RKO (cell line): ENCODE measurements at regions not wholly inside any gene's neighbourhood (a gene's known extent, or its start where the extent isn't known, plus 50 kb on each side); places are given as distances from the start of the nearest gene placed in this dataset.
A peak's percentile ranks its signal among the peaks of the same experiment; 100 is the strongest.

Experiments
- DNase-seq: peaks from one replicate; pipeline ENCODE4 v3.0.0-alpha.2; 2016; ENCODE audit warnings: low spot score

DNA sequence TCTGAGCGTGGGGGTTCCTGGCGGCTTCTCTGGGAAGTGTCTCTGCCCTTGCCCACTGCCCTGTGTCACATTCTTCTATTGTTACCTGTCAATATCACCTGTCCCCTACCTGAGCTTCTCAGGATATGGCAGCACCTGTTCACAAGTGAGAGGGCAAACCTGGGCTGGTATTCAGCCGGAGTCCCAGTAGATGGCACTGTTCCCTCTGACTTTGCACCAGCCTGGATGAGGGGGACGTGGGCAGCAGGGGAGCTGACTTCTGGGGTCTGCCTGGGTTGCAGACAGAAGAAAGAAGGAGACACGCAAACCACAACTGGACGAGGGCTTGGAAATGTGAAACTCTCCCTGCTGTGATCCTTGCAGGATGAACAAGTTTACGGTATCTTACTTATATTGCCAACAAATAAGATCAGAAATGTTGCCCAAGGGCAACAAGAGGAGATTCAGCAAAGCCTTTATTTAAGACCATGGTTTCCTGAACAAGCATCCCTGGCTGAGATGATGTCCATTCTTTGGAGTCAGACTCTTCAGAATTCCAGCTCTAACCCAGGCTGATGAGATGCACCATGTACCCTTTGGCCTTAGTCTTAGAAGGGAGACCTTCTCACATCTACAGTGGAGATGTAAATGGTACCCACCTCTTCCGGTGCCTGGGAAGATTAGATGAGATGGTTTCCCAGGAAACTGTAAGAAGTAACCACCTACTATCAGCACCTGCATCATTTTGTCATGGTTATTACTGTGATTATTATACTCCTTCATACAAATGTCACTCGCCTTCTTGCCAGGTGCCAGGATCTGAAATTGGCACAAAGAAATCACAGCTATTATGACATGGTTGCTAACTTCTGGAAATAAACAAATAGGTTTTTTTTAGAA is 400.0 kb upstream of the CDH4 start:
- no peak for DNase-seq

DNA sequence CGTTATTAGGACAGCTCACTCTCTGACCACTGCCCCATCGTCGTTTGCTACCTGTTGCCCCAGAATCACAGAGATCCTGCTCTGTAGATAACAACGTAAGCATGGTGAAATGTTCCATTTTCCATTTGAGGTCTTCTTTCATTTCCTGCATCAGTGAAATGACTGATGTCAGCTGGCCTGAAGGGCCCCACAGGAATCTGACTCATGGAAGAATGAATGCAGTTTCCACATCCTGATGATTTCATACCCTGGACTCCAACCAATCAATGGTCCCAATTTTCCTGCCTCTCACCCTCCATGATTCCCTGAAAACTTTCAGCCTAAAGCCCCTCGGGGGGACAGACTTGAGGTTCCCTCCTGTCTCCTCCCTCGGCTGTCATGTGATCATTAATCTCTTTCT is 394.4 kb upstream of the CDH4 start:
- DNase-seq = peak; percentile 71

DNA sequence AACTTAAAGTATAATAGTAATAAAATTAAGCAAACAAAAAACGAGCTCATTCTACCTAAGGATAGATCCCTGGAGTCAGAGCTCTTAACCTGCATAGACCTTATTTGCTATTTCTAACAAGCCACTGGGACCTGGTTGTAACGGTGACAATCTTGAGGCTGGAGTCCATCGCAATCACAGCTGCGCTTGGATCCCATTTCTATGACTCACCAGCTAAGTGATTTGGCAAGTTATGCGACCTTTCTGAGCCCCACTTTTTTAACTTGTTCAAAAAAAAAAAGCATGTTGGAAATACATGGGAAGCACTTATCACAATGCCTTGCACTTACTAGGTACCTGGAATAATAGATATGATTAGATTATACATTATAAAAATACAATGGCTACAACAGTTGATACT is 389.5 kb upstream of the CDH4 start:
- no peak for DNase-seq

DNA sequence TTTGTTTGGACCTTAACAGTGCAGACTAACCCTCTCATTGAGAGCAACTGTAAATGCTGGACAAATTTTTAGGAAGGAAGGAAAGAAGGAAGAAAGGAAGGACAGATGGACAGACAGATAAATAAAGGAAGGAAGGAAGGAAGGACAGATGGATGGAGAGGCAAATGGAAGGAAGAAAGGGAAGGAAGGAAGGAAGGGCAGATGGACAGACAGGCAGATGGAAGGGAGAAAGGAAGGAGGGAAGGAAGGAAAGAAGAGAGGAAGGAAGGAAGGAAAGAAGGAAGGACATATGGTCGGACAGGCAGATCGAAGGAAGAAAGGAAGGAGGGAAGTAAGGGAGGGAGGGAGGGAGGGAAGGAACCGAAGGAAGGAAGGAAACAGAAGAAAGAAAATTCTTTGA is 388.5 kb upstream of the CDH4 start:
- no peak for DNase-seq

DNA sequence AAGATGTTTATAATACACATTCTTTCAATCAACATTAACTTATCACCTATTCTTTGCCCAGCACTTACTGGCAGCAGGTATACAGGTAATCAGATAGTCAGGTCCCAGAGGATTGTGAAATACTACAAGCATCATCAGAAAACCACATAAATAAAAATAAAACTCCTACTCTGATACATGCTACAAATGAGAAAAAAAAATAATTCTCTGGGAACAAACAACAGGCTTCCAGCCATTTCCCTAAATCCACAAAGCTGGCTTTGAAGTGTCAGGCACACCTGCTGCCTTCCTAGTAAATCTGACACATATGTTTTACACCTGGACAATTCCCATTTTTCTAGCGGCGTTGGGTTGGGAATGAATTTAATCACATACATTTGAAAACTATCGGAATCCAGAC is 384.5 kb upstream of the CDH4 start:
- no peak for DNase-seq

DNA sequence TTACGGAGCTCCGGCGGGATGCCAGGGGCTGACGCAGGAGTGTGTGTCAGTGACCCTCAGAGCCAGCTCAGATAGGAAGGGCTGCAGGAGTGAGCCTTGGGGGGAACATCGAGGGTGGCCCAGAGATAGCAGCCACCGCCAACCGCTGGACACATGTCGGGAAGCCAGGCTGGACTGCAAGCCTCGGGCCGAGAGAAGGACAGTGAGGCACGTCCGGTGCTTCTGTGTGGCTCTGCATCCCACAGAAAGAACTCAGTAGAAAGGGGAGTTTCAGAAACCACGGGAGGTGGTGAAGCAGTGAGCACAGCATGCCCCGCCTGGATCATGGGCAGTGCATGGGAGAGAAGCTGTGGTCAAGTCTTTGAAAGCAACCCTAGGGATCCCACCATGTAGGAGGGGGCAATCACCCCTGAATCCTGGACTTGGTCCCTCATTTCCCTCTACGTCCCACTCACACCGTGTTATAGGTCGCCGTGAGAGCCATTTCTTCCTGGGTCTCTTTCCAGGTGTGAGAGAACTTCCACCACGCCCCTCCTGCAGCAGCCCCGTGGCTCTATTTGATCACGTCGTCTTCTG is 383.7 kb upstream of the CDH4 start:
- no peak for DNase-seq

DNA sequence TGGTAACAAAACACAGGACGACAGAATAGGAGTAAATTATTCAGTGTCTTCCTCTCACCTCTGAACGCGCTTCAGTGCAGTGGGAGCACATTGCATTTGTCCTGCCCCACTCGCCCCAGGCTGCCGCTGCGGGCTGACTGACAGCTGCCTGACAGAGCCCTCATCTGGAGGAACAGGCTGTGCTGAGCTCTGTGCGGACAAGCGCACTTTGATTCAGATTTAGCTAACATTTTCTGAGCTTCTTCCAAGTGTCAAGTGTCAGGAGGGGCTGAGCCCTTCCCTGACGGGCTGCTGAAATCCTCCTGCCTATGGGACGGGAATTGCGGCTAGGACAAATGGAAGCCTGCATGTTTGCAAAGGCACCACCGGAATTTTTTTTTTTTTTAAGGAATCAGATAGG is 383.0 kb upstream of the CDH4 start:
- no peak for DNase-seq

DNA sequence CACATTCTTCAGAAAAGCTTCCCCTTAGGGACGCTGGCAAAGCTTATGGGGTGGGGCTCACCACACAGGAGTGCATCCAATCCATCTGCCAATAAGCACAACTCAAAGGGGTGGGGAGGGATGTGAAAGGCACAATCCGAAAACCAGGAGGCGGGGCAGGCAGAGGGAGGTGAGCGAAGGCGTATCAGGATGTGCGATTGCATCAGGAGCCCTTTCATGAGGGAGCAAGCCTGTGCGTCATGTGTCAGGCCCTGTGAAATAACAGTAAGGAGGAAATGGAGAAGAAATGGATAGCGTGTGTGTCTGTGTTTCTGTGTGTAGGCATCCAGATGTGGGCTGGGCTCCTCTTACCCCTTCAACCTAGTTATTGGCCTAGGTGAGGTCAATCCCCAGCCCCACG is 382.4 kb upstream of the CDH4 start:
- no peak for DNase-seq

DNA sequence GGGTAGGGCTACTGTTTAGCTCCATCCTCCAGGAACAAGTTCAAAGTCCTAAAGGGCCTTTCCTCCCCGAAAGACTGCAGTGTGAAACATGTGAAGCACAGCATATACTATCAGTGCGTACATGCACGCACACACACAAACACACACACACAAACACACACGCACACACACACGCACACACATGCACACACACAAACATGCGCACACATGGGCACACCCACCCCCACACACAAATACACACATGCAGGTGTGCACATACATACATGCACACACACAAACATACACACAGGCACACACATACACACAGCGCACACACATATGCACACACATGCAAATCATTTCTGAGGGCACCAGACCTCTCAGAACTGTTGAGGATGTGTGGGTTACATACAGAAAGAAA is 382.0 kb upstream of the CDH4 start:
- DNase-seq = no peak

DNA sequence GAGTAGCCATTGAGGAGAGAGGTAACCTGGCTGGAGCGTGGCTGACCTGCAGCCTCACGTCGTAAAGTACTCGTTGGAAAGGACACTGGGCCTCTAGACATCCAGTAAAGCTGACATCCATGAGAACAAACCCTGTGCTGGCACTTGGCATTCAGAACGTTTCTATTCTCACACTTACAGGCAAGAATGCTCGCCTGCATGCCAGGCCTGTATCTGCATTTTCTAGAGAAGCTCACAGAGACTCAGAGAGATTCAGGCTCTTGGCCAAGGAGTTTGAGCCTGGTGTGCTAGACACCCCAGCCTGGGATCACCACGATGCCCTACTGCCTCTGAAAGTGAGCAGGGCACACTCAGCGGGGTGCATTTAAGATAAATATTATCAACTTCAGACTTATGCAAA is 379.8 kb upstream of the CDH4 start:
- DNase-seq = no peak

DNA sequence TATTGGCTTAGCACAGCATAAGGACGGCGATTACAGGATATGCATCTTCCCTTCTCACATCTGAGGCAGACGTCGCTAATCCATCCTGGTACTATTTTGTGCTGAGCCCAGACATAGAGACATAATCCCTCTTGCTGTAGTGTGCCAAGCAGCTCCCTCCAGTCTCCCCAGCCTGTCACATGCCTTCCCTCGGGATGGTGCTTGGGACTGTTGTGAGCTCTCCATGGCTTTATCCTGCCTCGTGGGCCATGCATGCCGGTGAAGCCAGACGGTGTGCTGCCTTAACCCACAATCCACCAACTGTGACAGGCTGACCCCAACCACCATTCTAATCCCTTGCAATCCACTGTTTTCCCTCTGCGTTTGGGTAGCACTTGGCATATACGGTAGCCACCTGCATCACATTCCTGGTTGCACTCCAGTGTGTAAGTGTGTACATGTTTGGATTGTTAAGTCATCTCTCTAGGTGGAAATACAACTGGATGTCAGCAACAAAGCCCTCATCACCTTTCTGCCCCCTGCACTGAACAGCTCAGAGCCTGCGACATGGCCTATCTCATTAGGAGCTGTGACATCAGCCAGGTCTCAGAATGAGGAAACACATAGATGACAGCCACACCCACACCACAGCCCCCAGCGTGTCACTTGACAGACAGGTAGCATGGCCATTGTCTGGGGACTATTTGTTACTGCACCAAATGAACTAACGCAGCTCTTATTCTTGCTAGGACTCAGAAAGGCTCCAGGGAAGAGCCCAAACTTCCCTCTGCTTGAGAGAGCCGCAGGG is 374.8 kb upstream of the CDH4 start:
- DNase-seq = no peak

- DNase-seq = no peak
Observed at GRCh38 chr20:60882836-60883235, 369.2 kb upstream of the CDH4 start.

DNA sequence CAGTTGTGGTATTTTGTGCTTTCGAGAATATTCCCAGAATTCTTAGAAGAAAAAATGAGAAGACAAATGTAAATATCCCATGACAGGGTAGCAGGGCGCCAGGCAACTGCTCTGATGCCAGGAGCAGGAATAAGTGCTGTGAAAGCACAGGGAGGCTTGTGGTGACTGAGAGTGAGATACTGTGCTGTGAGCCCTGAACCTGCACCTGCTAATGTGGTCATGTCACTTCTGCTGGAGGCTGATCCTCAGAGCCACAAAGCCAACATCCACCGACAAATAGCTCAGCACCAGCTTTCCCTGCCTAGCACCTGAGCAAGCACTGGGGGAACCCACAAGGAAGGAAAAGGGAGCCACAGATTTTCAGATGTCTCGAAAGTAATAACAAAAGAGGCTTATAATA is 368.6 kb upstream of the CDH4 start:
- no peak for DNase-seq

DNA sequence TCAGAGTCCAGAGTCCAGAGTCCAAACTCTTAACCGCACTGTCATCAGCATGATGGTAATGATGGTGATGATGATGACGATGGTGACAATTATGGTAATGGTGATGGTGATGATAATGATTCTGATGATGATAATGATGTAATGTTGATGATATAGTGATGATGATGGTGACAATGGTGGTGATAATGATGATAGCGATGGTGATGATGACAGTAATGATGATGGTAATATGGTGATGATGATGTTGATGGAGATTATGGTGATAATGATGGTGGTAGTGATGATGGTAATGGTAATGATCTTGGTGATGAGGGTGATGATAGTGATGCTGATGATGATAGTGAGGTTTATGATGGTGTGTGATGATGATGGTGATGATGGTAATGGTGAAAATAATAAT is 367.8 kb upstream of the CDH4 start:
- no peak for DNase-seq

- no peak for DNase-seq
Observed at GRCh38 chr20:60888771-60889170, 363.3 kb upstream of the CDH4 start.

DNA sequence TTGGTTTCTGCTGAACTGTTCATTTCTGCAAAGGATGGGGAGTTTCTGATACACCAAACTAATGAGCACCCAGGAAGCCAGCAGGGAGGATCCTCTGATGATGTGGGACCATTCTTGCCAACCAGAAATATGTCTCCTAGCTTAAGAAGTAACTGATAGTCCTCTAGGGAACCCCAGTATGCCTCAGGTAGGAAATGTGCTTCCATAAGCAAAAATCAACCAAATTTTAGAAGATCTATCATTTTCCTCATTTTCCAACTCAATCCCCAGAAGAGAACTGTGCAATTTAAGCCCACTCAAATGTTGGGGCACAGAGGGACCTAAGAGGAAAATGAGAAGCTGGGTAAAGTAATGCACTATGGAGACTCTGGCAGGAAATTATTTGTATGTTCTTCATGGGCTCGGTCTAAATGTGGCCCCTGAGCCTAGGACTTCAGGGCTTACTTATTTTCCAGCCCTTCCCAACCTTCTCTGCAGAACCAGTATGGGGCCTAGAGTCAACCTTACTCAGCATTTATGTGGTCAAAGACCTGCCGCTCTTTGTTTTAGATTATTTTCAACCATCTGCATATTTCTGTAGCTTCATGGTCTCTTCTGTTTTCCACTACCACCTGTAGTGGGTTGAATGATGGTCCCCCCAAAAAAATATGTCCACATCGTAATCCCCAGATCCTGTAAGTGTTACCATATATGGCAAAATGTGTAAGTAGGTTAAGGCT is 359.8 kb upstream of the CDH4 start:
- DNase-seq = no peak

GRCh38 chr20:60894091-60894490 is 358.0 kb upstream of the CDH4 start:
- DNase-seq = no peak

- DNase-seq = no peak
Observed at GRCh38 chr20:60895363-60896079, 356.5 kb upstream of the CDH4 start.

DNA sequence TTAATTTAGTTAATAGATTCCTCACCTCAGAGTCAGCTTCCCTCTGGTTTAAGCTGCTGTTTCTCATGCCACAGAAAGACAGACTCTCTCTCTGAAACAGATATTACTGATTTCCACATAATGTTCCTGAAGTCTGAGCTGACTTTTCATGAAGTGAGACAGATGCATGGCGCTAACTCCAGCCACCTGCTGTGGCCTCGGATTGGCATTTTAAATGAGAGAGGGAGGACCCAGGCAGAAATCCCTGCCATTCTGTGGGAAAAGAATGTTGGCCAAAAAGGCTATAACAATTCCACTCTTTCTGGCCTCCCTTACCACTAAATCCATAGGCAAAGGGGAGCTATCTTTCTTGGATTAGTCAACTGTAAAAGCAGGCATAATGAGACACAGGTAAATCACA is 354.1 kb upstream of the CDH4 start:
- no peak for DNase-seq

DNA sequence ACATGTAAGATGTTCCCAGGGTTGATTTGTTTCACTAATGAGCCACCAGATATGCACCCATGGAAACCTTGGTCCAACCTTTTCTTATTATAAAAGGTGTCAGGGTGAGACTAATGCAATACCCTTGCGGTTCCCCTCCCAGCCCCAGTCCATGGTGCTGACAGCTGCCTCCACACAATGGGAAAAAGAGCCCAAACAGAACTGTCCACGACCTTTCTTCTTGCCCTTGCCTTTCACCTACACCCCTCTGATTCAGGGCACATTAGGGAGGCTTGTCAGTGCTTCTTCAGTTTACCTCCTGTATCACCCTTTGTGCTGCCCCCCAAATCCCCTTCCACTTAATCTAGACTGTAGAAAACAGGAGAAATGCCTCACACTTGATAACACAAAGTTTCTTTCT is 352.7 kb upstream of the CDH4 start:
- no peak for DNase-seq

DNA sequence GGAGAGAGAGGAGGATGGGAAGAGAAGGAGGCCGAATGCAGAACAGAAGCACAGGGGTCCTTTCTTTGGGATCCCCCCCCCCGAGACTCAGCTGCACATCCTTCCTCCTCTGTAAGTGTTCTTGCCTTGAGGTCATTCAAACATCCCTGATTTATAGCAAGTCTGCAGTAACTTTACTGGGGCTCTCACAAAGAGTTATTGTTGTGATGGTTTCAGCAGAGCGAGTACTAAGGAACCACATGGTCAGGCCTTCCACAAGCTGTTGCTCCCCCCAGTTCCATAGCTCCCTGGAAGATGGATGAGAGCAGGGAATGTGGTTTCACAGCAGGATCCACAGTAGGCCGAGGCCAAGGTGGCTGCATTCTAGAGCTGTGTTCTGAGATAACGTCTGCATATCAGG is 351.4 kb upstream of the CDH4 start:
- DNase-seq = no peak

DNA sequence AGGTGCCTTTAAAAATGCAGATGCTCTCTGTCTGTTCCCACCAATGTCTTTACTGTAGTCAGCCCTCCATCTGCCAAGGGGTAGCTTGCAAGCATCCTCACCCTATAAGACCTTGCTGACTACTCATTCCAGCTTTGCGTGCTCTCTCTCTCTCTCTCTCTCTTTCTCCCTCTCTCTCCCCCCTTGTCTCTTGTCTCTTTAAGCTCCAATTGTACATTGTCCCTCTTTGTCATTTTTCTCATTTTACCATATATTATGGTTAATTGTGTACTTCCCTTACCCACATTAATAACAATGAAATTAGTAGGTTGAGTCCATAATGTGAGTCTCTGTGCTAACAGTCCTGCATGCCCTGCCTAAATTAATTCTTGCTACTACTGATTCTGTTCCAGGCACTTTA is 350.2 kb upstream of the CDH4 start:
- no peak for DNase-seq
